ENCODE measurements at regions not wholly inside any gene's neighbourhood (a gene's known extent, or its start where the extent isn't known, plus 50 kb on each side); places are given as distances from the start of the nearest gene placed in this dataset.

DNA sequence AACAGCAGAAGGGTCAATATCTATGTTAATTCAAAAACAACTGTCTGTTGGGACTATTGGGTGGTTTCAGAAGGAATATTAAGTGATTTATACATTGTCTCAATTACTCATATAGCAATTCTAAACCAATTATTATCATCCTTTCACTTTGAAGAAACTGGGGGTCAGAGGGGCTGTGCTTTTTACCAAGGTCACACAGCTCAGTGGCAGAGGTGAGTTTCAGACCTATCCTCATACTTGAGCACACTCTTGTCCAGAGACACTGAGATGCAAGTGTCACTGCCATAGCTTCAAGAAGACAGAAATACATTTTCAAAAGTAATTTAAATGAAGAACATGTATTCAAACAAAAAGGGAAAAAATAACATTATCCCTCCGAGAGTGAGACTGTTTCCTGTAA lies 195.3 kb downstream of the ARL4A start:
- Histone ChIP-seq H3K9ac (ENCODE audit: low read length) (no peak overlapping the region), H3K9me2 (replicated peaks; ENCODE audit: insufficient read depth, low read length) (no peaks in the 10 kb centered on the region), H3K4me2 (ENCODE audit: low read depth, low read length, poor library complexity, severe bottlenecking) (no peak overlapping the region), H3K9me3 (ENCODE audit: low read length) (no peaks in the 10 kb centered on the region), H3K36me3 (ENCODE audit: insufficient read depth, low read length) (no peaks in the 10 kb centered on the region), H3K4me3 (ENCODE audit: low read length) (no peak overlapping the region), H3K27me3 (ENCODE audit: low read length) (no peaks in the 10 kb centered on the region), H4K20me1 (ENCODE audit: insufficient read depth, low read depth, low read length) (no peaks in the 10 kb centered on the region), H2AFZ (ENCODE audit: low read length) (no peak overlapping the region), H3K4me1 (ENCODE audit: low read length) (no peaks in the 10 kb centered on the region), H3K27ac (ENCODE audit: low read length) (no peak overlapping the region), H3K79me2 (ENCODE audit: low read length) (no peaks in the 10 kb centered on the region)
- DNase-seq, result no peak

DNA sequence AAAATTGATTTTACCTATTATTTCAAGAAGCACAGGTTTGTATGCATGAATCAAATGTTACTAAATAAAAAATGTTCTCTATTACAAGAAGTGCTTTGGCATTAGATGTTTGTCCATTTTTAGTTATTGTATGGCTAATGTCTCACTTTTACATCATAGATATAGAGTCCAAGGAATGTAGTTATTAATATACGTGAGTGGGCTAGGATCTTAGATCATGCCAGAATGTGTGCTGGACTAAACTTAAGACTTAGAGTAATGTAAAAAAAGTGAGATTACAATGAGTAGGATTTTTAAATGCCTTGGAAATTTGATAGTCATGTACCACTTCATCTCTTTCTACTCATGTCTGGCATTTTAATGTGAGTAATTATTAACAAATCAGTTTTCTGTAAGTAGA lies 196.6 kb downstream of the ARL4A start:
- H3K27me3 ChIP-seq (ENCODE audit: low read length), result no peaks in the 10 kb centered on the region
- no peak overlapping the region for H3K9ac ChIP-seq (ENCODE audit: low read length)
- H3K9me2 ChIP-seq (replicated peaks; ENCODE audit: insufficient read depth, low read length), result no peaks in the 10 kb centered on the region
- H3K4me1 ChIP-seq (ENCODE audit: low read length), result no peaks in the 10 kb centered on the region
- no peaks in the 10 kb centered on the region for H3K36me3 ChIP-seq (ENCODE audit: insufficient read depth, low read length)
- H3K4me2 ChIP-seq (ENCODE audit: low read depth, low read length, poor library complexity, severe bottlenecking), result no peak overlapping the region
- no peak for DNase-seq
- no peaks in the 10 kb centered on the region for H4K20me1 ChIP-seq (ENCODE audit: insufficient read depth, low read depth, low read length)
- H3K9me3 ChIP-seq (ENCODE audit: low read length), result no peaks in the 10 kb centered on the region
- H3K4me3 ChIP-seq (ENCODE audit: low read length), result no peak overlapping the region
- no peak overlapping the region for H2AFZ ChIP-seq (ENCODE audit: low read length)
- no peaks in the 10 kb centered on the region for H3K79me2 ChIP-seq (ENCODE audit: low read length)
- H3K27ac ChIP-seq (ENCODE audit: low read length), result no peak overlapping the region

DNA sequence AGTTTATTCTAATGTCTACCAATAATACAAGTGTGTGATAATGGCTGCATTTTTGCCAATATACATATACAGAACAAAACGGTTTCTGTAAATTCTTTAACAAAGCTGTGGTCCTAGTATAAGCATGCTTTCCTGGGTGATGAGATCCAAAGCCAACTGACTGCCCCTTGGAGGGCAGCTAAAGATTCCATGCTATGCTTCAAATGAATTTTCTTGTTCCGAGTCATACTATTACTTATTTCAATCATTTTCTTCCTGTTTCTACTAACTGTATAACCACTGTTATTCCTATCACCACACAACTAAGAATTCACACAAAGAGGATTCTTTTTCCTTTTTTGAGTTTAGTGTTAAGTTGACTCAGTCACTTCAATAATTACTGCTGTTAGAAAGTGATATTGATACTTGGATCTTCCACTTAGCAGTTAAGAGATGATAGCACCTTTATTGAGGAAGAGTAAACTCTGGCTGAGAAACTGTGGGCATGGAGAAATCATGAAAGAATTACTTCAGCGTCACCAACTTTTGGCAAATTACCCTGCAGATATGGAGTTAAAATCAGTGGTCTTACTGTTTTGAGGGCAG lies 197.5 kb downstream of the ARL4A start:
- Histone ChIP-seq H3K9me3 (ENCODE audit: low read length) (no peaks in the 10 kb centered on the region), H3K36me3 (ENCODE audit: insufficient read depth, low read length) (no peaks in the 10 kb centered on the region), H3K4me1 (ENCODE audit: low read length) (no peaks in the 10 kb centered on the region), H3K4me2 (ENCODE audit: low read depth, low read length, poor library complexity, severe bottlenecking) (no peak overlapping the region), H3K9ac (ENCODE audit: low read length) (no peak overlapping the region), H3K27me3 (ENCODE audit: low read length) (no peaks in the 10 kb centered on the region), H3K4me3 (ENCODE audit: low read length) (no peak overlapping the region), H2AFZ (ENCODE audit: low read length) (no peak overlapping the region), H3K9me2 (replicated peaks; ENCODE audit: insufficient read depth, low read length) (no peaks in the 10 kb centered on the region), H3K79me2 (ENCODE audit: low read length) (no peaks in the 10 kb centered on the region), H3K27ac (ENCODE audit: low read length) (no peak overlapping the region), H4K20me1 (ENCODE audit: insufficient read depth, low read depth, low read length) (no peaks in the 10 kb centered on the region)
- DNase-seq, result no peak

DNA sequence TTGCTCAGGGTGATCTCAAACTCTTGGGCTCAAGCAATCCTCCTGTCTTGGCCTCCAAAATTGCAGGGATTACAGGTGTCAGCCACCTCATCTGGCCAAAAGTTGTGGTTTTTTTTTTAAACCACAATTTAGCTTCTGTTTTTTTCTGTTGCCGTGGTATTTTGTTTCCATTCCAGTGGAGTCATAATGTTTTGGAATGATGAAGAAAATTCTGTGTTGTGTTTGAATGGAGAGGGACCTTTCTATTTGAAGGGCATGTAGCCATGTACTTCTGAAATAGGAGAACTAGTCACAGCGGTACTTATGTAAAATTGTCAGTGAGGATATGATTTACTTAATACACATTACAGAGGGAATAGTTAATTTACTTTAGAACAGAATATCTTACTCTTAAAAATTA lies 201.3 kb downstream of the ARL4A start:
- Histone ChIP-seq H3K27me3 (ENCODE audit: low read length) (no peaks in the 10 kb centered on the region), H3K4me3 (ENCODE audit: low read length) (no peak overlapping the region), H3K79me2 (ENCODE audit: low read length) (no peaks in the 10 kb centered on the region)

DNA sequence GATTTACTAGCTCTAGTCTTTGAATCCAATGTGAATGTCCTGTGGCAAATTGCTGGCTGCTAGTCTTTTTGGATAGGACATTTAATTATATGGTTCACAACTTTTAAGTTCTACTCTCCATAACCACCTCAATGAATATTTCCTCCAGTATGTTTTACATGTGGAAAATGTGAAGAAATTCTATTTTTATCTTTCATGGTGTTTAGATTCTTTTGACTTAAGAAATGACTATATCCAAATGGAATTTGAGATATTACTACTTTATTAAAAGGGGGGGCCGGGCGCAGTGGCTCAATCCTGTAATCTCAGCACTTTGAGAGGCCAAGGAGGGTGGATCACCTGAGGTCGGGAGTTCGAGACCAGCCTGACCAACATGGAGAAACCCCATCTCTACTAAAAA lies 202.0 kb downstream of the ARL4A start:
- no peaks in the 10 kb centered on the region for H4K20me1 ChIP-seq (ENCODE audit: insufficient read depth, low read depth, low read length)
- H3K9ac ChIP-seq (ENCODE audit: low read length), result no peak overlapping the region
- no peaks in the 10 kb centered on the region for H3K9me3 ChIP-seq (ENCODE audit: low read length)
- DNase-seq, result no peak
- no peaks in the 10 kb centered on the region for H3K79me2 ChIP-seq (ENCODE audit: low read length)
- no peaks in the 10 kb centered on the region for H3K27me3 ChIP-seq (ENCODE audit: low read length)
- no peak overlapping the region for H2AFZ ChIP-seq (ENCODE audit: low read length)
- H3K4me3 ChIP-seq (ENCODE audit: low read length), result no peak overlapping the region
- no peaks in the 10 kb centered on the region for H3K36me3 ChIP-seq (ENCODE audit: insufficient read depth, low read length)
- H3K4me1 ChIP-seq (ENCODE audit: low read length), result no peaks in the 10 kb centered on the region
- H3K4me2 ChIP-seq (ENCODE audit: low read depth, low read length, poor library complexity, severe bottlenecking), result no peak overlapping the region
- no peak overlapping the region for H3K27ac ChIP-seq (ENCODE audit: low read length)
- no peaks in the 10 kb centered on the region for H3K9me2 ChIP-seq (replicated peaks; ENCODE audit: insufficient read depth, low read length)

More for the DNA sequence above, 201.3 kb downstream of the ARL4A start:
- Histone ChIP-seq H3K27ac (ENCODE audit: low read length) (no peak overlapping the region), H4K20me1 (ENCODE audit: insufficient read depth, low read depth, low read length) (no peaks in the 10 kb centered on the region), H3K36me3 (ENCODE audit: insufficient read depth, low read length) (no peaks in the 10 kb centered on the region), H3K9me2 (replicated peaks; ENCODE audit: insufficient read depth, low read length) (no peaks in the 10 kb centered on the region), H3K4me2 (ENCODE audit: low read depth, low read length, poor library complexity, severe bottlenecking) (no peak overlapping the region), H3K4me1 (ENCODE audit: low read length) (no peaks in the 10 kb centered on the region), H3K9ac (ENCODE audit: low read length) (no peak overlapping the region), H3K9me3 (ENCODE audit: low read length) (no peaks in the 10 kb centered on the region), H2AFZ (ENCODE audit: low read length) (no peak overlapping the region)
- DNase-seq, result no peak

DNA sequence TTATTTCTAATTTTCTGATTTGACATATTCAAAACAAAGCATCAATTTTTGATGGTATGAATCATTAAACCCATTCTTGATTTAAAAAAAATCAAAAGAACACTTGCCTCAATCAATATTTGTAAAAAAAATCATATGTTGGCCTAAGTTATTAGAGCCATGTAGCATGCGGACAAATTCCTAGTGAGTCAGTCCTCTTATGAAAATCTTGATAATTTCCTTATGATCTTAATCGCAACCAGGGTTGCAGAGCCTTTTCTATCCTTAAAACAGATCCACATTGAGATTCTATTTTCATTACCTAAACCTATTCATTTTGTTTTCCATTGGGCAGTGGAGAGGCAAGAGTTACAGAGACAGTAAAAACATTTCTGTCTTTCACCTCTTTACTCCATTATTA lies 203.2 kb downstream of the ARL4A start:
- no peak overlapping the region for H3K27ac ChIP-seq (ENCODE audit: low read length)
- DNase-seq, result no peak
- H3K79me2 ChIP-seq (ENCODE audit: low read length), result no peaks in the 10 kb centered on the region
- H3K9ac ChIP-seq (ENCODE audit: low read length), result no peak overlapping the region
- H2AFZ ChIP-seq (ENCODE audit: low read length), result no peak overlapping the region
- no peak overlapping the region for H3K4me3 ChIP-seq (ENCODE audit: low read length)
- no peak overlapping the region for H3K4me2 ChIP-seq (ENCODE audit: low read depth, low read length, poor library complexity, severe bottlenecking)
- peaks cover 6% of the 10 kb centered on the region for H3K4me1 ChIP-seq (ENCODE audit: low read length)
- H3K9me2 ChIP-seq (replicated peaks; ENCODE audit: insufficient read depth, low read length), result no peaks in the 10 kb centered on the region
- no peaks in the 10 kb centered on the region for H3K27me3 ChIP-seq (ENCODE audit: low read length)
- H4K20me1 ChIP-seq (ENCODE audit: insufficient read depth, low read depth, low read length), result no peaks in the 10 kb centered on the region
- no peaks in the 10 kb centered on the region for H3K9me3 ChIP-seq (ENCODE audit: low read length)
- H3K36me3 ChIP-seq (ENCODE audit: insufficient read depth, low read length), result no peaks in the 10 kb centered on the region

DNA sequence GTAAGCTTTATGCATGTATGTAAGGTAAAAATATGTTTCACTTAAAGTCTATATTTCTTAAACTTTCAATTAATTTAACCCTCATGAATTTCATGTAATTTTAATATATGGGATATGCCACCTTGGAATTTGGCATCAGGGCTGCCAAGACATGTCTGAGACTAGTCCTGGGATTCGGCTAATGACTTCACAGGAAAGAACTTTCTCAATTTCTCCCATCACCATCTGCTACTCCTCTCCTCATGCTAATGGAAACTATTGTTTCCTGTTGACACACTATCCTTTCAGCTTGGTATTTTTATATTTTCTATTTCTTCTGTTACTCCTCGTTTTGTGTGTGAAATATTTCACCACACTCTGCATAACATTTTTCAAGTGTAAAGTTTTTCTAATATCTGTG lies 205.9 kb downstream of the ARL4A start:
- H3K4me2 ChIP-seq (ENCODE audit: low read depth, low read length, poor library complexity, severe bottlenecking), result no peak overlapping the region
- H2AFZ ChIP-seq (ENCODE audit: low read length), result no peak overlapping the region
- no peaks in the 10 kb centered on the region for H3K79me2 ChIP-seq (ENCODE audit: low read length)
- H4K20me1 ChIP-seq (ENCODE audit: insufficient read depth, low read depth, low read length), result no peaks in the 10 kb centered on the region
- no peak overlapping the region for H3K27ac ChIP-seq (ENCODE audit: low read length)
- H3K4me1 ChIP-seq (ENCODE audit: low read length), result peaks cover 21% of the 10 kb centered on the region
- no peak overlapping the region for H3K4me3 ChIP-seq (ENCODE audit: low read length)
- no peaks in the 10 kb centered on the region for H3K9me3 ChIP-seq (ENCODE audit: low read length)
- H3K9me2 ChIP-seq (replicated peaks; ENCODE audit: insufficient read depth, low read length), result no peaks in the 10 kb centered on the region
- no peak for DNase-seq
- H3K36me3 ChIP-seq (ENCODE audit: insufficient read depth, low read length), result no peaks in the 10 kb centered on the region
- no peaks in the 10 kb centered on the region for H3K27me3 ChIP-seq (ENCODE audit: low read length)
- no peak overlapping the region for H3K9ac ChIP-seq (ENCODE audit: low read length)

DNA sequence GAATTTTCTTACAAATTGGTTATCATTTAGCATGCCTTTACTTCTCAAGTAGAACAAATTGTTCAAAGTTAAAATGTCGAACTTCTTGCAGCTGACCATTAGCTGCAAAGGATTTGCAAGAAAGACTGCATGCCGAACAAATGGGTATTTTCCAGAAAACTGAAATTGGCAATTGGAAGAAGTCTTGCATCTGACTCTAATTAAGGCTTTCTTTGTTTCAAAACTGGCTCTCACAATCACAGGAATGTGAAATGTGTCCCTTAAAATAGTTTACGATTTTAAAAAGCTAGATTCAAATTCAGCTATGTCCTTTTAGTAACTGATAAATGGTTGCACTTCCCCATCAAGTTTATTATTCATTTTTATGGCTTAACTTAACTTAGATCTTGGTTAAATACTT lies 207.9 kb downstream of the ARL4A start:
- no peak overlapping the region for H3K4me3 ChIP-seq (ENCODE audit: low read length)
- no peaks in the 10 kb centered on the region for H3K27me3 ChIP-seq (ENCODE audit: low read length)
- no peaks in the 10 kb centered on the region for H3K36me3 ChIP-seq (ENCODE audit: insufficient read depth, low read length)
- no peaks in the 10 kb centered on the region for H3K9me3 ChIP-seq (ENCODE audit: low read length)
- no peak overlapping the region for H3K4me2 ChIP-seq (ENCODE audit: low read depth, low read length, poor library complexity, severe bottlenecking)
- H3K27ac ChIP-seq (ENCODE audit: low read length), result no peak overlapping the region
- peaks cover 21% of the 10 kb centered on the region for H3K4me1 ChIP-seq (ENCODE audit: low read length)
- H3K9me2 ChIP-seq (replicated peaks; ENCODE audit: insufficient read depth, low read length), result no peaks in the 10 kb centered on the region
- H4K20me1 ChIP-seq (ENCODE audit: insufficient read depth, low read depth, low read length), result no peaks in the 10 kb centered on the region
- DNase-seq, result no peak
- H3K9ac ChIP-seq (ENCODE audit: low read length), result no peak overlapping the region
- H3K79me2 ChIP-seq (ENCODE audit: low read length), result no peaks in the 10 kb centered on the region
- H2AFZ ChIP-seq (ENCODE audit: low read length), result 0 out of 2 replicates have a peak overlapping the region, but pooled peaks have one; percentile 48

DNA sequence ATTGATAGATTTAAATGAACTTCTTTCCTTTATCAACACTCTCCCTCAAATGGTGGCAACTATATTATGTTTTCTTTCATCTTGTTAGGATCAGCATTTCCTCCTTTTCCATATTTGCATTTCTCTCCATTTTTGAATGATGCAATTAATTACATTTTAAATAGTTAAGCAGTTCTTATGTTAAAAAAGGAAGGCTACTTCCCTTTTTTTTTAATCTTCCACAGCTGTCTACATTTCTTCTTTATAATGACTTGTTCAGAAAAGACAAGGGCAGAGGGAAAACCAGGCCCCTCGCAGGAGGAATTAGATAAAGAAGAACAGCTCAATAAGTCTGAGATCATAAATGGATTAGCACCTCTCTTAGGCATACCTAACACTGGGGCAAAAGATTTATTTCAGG lies 208.9 kb downstream of the ARL4A start:
- Histone ChIP-seq H4K20me1 (ENCODE audit: insufficient read depth, low read depth, low read length) (no peaks in the 10 kb centered on the region), H3K4me3 (ENCODE audit: low read length) (no peak overlapping the region), H3K4me2 (ENCODE audit: low read depth, low read length, poor library complexity, severe bottlenecking) (peak overlapping the region; percentile 14), H3K9me2 (replicated peaks; ENCODE audit: insufficient read depth, low read length) (no peaks in the 10 kb centered on the region), H3K4me1 (ENCODE audit: low read length) (peaks cover 25% of the 10 kb centered on the region), H3K27me3 (ENCODE audit: low read length) (no peaks in the 10 kb centered on the region), H3K79me2 (ENCODE audit: low read length) (no peaks in the 10 kb centered on the region), H3K36me3 (ENCODE audit: insufficient read depth, low read length) (no peaks in the 10 kb centered on the region), H3K27ac (ENCODE audit: low read length) (peak overlapping the region; percentile 29; the same call in 1 of the 2 replicates), H2AFZ (ENCODE audit: low read length) (no peak overlapping the region), H3K9ac (ENCODE audit: low read length) (no peak overlapping the region), H3K9me3 (ENCODE audit: low read length) (no peaks in the 10 kb centered on the region)
- peak; percentile 60 for DNase-seq
